Glomerular endothelial cell (primary cell): ENCODE measurements at regions not wholly inside any gene's neighbourhood (a gene's known extent, or its start where the extent isn't known, plus 50 kb on each side); places are given as distances from the start of the nearest gene placed in this dataset.

Experiments used
- DNase-seq: peaks from one replicate; pipeline ENCODE4 v3.0.0-alpha.2; 2011; ENCODE audit warnings: low read depth, low spot score; ENCODE audit errors: extremely low read depth

GRCh38 chr3:57009802-57010201 is 50.7 kb upstream of the SPATA12 start:
- no peak for DNase-seq

DNA sequence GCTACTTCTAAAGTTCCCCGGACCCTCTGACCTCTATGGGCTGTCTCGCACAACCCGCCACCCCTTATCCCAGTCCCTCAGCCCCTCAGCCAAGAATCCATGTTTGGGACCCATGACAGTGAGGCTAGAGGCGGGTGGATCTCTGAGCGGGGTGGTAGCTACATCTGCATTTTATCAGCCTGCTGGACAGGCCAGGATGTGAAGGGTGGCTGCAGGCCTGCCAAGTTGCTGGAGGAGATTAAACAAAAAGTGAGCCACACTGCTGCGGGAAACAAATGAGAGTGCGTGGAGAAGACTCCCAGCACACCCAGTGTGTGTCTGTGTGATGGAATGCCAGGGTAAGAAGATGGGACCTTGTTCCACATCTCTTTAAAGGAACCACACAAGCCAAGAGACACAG is 51.1 kb upstream of the SPATA12 start:
- no peak for DNase-seq

GRCh38 chr3:57007521-57008460 is 52.7 kb upstream of the SPATA12 start:
- DNase-seq, result no peak

- no peak for DNase-seq
Measured at GRCh38 chr3:57006949-57007419, 53.5 kb upstream of the SPATA12 start.

DNA sequence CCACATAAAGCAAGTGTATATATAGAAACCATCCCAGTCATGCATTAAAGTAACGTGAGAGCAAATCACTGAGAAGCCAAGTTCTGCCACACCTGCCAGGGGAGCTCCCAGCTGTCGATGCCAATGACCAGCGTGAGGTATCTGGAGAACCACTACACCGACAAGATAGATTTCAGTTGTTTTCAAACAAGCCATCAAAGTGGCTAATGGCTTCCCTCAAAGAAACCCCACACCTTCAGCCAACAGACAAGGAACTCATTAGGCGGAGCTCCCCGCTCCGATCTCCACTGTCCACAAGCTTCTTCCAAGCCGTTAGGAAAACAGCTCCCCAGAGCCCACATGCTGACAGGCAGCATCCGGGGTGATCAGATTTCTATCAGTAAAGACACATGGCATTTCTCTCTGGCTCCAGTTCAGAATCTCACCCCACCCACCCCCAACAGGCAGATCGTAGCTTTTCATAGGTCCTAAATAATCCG is 54.2 kb upstream of the SPATA12 start:
- no peak for DNase-seq

DNA sequence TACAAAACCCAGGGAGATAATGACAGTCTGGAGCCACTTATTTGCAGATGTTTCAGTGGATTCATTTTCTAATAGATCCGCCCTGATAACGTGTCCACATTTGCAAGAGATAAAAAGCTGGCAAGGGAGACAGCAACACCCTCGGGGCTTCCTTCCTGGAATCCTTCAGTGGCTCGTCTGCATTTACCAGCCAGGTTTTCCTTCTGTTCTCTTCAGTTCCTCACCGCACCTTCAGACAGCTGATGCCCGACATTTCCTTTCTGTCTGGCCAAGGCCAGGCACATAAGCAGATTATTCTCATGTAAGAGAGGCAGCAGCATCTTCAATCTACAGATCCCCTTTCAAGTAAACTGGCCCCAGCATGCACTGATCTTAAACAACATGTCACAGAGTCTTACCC is 56.2 kb upstream of the SPATA12 start:
- DNase-seq, result no peak

DNA sequence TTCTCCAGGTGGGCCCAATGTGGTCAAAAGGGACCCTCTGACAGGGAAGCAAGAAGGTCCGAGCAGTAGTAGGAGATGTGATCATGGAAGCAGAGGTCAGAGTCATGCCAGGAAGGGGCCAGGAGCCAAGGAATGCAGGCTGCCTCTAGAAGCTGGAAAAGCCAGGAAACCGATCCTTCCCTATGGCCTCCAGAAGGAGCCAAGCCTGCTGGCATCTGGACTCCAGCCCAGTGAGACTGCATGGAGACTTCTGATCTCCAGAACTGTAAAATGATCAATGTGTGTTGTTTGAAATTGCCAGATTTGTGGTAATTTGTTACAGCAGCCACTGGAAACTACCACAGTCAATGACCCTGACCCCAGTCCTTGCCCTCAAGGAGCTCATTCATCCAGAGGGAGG is 56.8 kb upstream of the SPATA12 start:
- DNase-seq, result no peak

DNA sequence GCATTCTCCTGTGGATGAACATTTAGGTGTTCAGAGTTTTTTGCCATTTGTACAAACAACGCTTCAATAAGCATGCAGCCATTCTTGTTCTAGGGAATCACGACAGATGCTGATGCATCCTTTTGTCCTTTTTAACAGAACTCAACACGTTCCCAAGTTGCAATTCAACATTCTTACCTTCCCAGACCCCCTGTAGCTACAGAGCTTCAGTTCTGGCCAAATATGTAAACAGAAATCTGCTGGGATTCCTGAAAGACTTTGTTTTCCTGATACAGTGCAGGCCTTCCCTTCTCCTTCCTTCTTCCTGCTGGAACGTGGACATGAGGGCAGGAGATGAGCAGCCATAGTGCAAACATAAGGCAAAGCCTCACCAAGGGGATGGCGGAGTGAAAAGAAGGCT is 59.1 kb upstream of the SPATA12 start:
- no peak for DNase-seq

DNA sequence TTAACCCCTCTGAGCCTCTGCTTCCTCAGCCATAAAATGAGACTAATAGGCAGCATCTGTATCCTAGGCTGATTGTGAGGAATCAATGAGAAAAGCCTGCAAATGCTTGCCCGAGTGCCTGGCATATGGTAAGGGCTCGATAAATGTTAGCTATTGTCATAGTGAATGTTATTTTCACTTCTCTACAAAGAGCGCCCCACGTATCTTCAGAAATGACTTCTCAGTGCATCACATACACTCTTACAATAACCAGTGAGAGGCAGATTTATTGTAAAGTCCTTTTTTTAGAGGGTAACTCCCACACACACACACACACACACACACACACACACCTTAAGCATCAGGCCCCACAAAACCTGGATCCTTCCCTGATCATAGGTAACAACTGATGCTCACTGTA is 60.5 kb upstream of the SPATA12 start:
- no peak for DNase-seq

DNA sequence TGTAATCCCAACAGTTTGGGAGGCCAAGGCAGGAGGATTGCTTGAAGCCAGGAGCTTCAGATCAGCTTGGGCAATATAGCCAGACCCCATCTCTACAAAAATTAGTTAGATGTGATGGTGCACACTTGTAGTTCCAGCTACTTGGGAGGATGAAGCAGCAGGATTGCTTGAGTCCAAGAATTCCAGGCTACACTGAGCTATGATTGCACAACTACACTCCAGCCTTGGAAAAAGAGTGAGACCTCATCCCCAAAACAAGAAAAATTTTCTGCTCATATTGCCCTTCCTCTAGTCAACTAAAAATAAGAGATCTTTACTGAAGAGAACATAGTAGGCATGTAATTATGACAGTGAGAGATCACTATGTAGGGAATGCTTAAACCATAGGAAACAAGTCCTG is 60.9 kb upstream of the SPATA12 start:
- DNase-seq, result no peak

DNA sequence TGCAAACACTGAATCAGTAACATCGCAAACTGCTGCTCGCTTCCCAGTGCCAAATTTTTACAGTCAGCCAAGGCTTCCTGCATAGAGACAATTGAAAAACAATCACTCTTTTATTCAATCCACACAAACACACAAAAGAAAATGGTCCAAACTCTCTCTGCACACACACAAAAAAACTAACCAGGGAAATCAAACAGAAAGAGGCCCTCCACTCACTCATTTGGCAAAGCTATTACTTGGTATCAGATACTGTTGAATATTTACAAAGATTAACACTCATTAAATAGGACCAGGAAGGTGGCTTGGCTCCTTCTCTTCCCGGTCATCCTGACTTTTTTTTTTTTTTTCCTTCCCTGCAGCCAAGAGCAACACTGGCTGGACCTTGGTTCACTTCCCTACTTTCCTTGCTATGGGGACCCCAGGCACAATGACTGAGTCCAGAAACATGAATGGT is 62.4 kb upstream of the SPATA12 start:
- no peak for DNase-seq

GRCh38 chr3:56997675-56998074 is 62.8 kb upstream of the SPATA12 start:
- DNase-seq, result no peak

GRCh38 chr3:56997041-56997440 is 63.4 kb upstream of the SPATA12 start:
- no peak for DNase-seq

DNA sequence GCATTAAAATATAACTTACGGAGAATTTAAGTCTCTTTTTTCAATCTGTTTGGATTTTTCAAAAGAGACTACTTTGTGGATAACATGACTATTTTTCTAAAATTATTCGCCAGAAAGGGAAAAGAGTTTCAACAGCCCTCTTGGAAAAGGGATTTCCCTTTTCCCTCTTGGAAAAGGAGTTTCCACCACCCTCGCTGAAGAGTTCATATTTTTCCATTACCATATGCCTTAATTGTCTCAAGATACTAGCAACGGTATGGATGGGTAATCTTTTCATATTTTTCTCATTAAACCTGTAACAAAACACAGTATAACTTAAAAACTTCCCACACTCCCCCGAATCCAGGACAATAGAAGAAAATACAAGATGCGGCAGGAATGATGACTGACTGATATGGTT is 66.1 kb upstream of the SPATA12 start:
- DNase-seq, result no peak

GRCh38 chr3:56990641-56991015 is 69.8 kb upstream of the SPATA12 start:
- no peak for DNase-seq

DNA sequence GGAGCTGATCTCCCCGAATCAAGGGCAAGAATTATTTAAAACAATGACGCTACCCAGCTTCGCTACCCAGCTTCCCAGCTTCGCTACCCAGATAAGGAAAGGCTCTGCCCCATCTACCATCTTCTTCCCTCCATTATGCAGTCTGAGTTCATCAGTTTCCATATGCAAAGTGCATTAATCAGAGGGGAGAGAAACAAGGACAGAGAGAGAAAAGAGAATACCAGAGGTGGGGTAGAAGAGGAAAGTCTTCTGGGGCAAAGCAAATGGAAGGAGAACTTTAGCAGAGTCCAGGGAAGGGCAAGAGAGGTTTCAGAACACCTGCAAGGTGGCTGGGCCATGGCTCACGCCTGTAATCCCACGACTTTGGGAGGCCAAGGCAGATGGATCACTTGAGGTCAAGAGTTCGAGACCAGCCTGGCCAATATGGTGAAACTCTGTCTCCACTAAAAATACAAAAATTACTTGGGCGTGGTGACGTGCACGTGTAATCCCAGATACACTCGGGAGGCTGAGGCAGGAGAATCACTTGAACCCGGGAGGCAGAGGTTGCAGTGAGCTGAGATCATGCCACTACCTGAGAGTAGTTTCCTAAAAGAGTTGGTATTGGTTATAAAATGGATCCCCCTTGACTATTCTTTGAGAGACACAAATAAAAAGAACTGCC is 70.4 kb upstream of the SPATA12 start:
- DNase-seq, result no peak

DNA sequence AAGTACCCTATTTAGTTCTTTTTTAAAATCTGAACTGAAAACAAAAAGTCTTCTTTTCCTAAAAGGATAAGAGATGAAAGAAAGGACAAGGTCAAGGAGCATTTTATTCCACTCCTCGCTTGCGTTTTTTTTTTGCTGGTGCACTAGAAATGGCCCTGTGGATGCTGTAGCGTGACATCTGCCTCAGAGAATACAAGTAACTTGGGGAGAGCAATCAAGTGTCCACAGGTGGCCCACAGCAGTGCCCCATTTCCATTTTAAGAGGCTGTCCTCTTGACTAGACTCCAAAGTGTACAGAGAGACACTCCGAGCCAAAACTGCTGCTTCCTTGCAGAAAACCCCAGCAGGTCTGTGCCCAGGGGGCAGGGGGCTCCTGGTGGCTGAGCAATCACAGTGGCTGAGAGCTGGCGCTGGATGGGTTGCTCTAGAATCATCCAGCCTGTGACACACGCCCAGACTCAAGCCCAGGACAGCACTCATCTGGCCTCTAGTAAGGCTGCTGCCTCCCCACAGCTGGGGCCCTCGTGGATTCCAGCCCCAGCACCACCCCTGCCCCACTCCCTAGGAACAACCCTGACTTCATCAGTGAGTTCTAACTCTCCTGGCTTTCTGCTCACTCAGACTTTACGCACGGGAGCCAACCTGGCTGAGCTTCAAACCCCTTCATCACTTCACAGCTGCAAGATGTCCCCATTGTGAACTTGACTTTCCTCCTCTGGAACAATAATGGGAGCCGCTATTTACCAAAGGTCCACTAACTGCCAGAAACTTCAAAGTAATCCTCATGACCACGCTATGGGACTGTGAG is 71.1 kb upstream of the SPATA12 start:
- no peak for DNase-seq

GRCh38 chr3:56988458-56989168 is 71.9 kb upstream of the SPATA12 start:
- no peak for DNase-seq

DNA sequence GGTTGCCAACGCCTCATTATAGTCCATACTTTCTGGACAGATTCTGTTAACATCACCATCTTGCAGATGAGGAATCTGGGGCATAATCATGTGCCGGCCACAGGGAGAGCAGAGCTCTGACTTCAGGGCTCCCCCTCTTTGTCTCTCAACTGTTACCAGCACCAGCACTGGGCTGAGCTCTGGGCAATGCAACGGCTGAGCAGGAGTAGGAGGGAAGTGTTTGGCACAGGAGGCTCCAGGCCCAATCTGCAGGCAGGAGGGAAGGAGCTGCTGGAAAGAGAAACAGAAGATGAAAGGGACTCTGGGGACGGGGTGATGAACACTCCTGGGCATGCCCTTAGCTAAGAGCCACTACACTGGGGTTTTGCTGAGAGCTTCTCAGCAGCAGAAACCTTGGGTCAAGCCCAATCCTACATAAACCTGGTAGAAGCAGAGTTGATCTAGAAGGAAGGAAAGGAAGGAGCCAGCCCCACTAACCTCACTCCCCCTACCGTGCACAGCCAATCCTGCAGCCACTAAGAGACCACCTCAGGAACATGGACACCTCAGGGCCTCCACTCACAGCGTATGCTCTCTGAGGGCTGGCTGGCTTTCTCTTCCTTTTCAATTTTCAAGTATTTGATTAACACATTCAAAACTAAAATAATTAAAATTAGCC is 73.1 kb upstream of the SPATA12 start:
- no peak for DNase-seq

GRCh38 chr3:56986347-56986746 is 74.1 kb upstream of the SPATA12 start:
- DNase-seq, result no peak
